Mammary epithelial cell (primary cell): ENCODE measurements at regions not wholly inside any gene's neighbourhood (a gene's known extent, or its start where the extent isn't known, plus 50 kb on each side); places are given as distances from the start of the nearest gene placed in this dataset.

Experiments
- CTCF ChIP-seq, 2 donors: IDR thresholded peaks in 1 of 2; conservative IDR thresholded peaks in 1 of 2; 2 replicates each; pipeline ENCODE4 v1.5.1; 2011 to 2012; ENCODE audit warnings: inconsistent platforms in 2 of 2, low read length in 2 of 2, mild to moderate bottlenecking in 2 of 2, control low read depth in 1 of 2, low read depth in 1 of 2; ENCODE audit not compliant: insufficient read depth in 1 of 2; ENCODE audit errors: extremely low read depth in 1 of 2
- EZH2 ChIP-seq: IDR thresholded peaks from 2 replicates; pipeline ENCODE4 v1.6.1; 2012; ENCODE audit warnings: low read length, inconsistent platforms, borderline replicate concordance

GRCh38 chr18:73458186-73458964, 590.6 kb upstream of the NETO1 start:
- TF ChIP-seq CTCF (conservative IDR thresholded peaks at IDR 0.05 in 1 of 2, IDR thresholded peaks at IDR 0.05 in 1 of 2; ENCODE audit: extremely low read depth in 1 of 2, insufficient read depth in 1 of 2, low read depth in 1 of 2, low read length in 2 of 2) (no peak), EZH2 (no peak)
